ENCODE measurements at regions not wholly inside any gene's neighbourhood (a gene's known extent, or its start where the extent isn't known, plus 50 kb on each side); places are given as distances from the start of the nearest gene placed in this dataset.

DNA sequence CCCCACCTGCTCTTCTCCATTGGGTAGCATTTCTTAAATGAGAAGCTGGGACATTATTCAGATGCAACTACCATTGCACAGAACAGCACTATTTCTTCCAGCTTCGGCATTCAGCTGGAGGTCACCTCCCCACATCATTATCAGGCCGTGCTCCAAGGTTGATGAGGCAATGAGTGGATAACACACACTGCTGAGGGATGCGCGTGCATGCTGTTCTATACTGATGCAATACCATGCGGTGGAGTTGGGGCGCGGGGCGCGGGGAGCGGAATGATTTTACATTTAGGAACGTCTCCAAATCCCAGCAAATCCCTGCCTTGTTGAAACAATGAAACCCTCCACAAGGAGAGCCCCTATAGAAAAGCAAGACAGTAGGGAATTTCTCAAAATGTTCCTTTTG, 283.4 kb downstream of the GRIN2B start:
- TF ChIP-seq, protein P1, sequence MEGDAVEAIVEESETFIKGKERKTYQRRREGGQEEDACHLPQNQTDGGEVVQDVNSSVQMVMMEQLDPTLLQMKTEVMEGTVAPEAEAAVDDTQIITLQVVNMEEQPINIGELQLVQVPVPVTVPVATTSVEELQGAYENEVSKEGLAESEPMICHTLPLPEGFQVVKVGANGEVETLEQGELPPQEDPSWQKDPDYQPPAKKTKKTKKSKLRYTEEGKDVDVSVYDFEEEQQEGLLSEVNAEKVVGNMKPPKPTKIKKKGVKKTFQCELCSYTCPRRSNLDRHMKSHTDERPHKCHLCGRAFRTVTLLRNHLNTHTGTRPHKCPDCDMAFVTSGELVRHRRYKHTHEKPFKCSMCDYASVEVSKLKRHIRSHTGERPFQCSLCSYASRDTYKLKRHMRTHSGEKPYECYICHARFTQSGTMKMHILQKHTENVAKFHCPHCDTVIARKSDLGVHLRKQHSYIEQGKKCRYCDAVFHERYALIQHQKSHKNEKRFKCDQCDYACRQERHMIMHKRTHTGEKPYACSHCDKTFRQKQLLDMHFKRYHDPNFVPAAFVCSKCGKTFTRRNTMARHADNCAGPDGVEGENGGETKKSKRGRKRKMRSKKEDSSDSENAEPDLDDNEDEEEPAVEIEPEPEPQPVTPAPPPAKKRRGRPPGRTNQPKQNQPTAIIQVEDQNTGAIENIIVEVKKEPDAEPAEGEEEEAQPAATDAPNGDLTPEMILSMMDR (IDR thresholded peaks at IDR 0.05; ENCODE audit: poor library complexity) = no peak
- TF ChIP-seq EZH2phosphoT487 (IDR thresholded peaks at IDR 0.05; ENCODE audit: low read depth, severe bottlenecking, unreplicated experiment) = no peak
- TF ChIP-seq EZH2 (IDR thresholded peaks at IDR 0.05; ENCODE audit: borderline replicate concordance) = no peak
